ENCODE measurements at regions not wholly inside any gene's neighbourhood (a gene's known extent, or its start where the extent isn't known, plus 50 kb on each side); places are given as distances from the start of the nearest gene placed in this dataset.

DNA sequence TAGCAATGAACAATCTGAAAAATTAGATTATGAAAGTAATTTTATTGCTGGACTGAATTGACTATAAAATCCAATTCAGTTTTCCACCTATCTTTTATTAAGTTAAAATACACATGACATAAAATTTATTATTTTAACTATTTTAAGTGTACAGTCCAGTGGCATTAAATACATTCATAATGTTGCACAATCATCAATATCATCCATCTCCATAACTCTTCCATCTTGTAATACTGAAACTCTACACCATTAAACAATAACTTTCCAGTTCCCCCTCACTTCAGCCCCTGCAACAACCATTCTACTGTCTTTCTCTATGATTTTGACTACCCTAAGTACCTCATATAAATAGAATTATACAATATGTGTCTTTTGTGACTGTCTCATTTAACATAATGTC, 200.6 kb upstream of the ITGA1 start:
- Histone ChIP-seq H3F3A (ENCODE audit: control insufficient read depth, insufficient read depth) (no peaks in the 10 kb centered on the region), H3K79me2 (ENCODE audit: control insufficient read depth, low read length) (no peaks in the 10 kb centered on the region), H3K9me2 (replicated peaks; ENCODE audit: control insufficient read depth, low read length) (no peaks in the 10 kb centered on the region), H3K27ac (ENCODE audit: low read depth, low read length) (no peak overlapping the region), H3K4me2 (ENCODE audit: low read length) (no peak overlapping the region), H3K4me1 (ENCODE audit: control insufficient read depth, low read length) (no peaks in the 10 kb centered on the region), H3K4me3 (ENCODE audit: low read length) (no peak overlapping the region), H3K9me3 (ENCODE audit: control insufficient read depth, insufficient read depth, low read length) (no peaks in the 10 kb centered on the region), H4K20me1 (ENCODE audit: control insufficient read depth, insufficient read depth, low read depth, low read length) (no peaks in the 10 kb centered on the region), H3K36me3 (ENCODE audit: control insufficient read depth, low read length) (no peaks in the 10 kb centered on the region), H3K27me3 (ENCODE audit: control insufficient read depth, low read length) (no peaks in the 10 kb centered on the region)
- TF ChIP-seq, protein P1, sequence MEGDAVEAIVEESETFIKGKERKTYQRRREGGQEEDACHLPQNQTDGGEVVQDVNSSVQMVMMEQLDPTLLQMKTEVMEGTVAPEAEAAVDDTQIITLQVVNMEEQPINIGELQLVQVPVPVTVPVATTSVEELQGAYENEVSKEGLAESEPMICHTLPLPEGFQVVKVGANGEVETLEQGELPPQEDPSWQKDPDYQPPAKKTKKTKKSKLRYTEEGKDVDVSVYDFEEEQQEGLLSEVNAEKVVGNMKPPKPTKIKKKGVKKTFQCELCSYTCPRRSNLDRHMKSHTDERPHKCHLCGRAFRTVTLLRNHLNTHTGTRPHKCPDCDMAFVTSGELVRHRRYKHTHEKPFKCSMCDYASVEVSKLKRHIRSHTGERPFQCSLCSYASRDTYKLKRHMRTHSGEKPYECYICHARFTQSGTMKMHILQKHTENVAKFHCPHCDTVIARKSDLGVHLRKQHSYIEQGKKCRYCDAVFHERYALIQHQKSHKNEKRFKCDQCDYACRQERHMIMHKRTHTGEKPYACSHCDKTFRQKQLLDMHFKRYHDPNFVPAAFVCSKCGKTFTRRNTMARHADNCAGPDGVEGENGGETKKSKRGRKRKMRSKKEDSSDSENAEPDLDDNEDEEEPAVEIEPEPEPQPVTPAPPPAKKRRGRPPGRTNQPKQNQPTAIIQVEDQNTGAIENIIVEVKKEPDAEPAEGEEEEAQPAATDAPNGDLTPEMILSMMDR (IDR thresholded peaks at IDR 0.05; ENCODE audit: low read depth, low read length, poor library complexity, severe bottlenecking): no peak
- no peak for TF ChIP-seq EZH2phosphoT487 (IDR thresholded peaks at IDR 0.05; ENCODE audit: borderline replicate concordance, low read length)

DNA sequence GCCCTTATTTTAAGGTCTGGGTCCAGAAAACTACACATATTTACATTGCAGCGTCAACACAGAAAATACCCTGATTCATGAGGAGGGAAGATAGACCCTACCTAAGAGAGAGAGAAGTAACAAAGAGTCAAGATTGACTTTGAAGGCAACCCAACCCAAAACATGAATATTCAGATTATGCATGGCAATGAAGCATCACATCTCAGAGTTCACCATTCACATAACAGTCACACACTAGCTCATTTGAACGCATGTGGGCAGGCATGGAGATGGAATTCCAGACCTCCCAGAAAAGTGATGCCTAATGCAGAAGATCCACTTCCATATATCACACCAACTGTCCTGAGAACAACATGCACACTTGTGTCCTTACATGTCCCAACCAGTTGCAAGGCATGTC, 190.1 kb upstream of the ITGA1 start:
- H3F3A ChIP-seq (ENCODE audit: control insufficient read depth, insufficient read depth): no peaks in the 10 kb centered on the region
- H3K9me2 ChIP-seq (replicated peaks; ENCODE audit: control insufficient read depth, low read length): no peaks in the 10 kb centered on the region
- H3K36me3 ChIP-seq (ENCODE audit: control insufficient read depth, low read length): no peaks in the 10 kb centered on the region
- H3K79me2 ChIP-seq (ENCODE audit: control insufficient read depth, low read length): no peaks in the 10 kb centered on the region
- H3K4me2 ChIP-seq (ENCODE audit: low read length): no peak overlapping the region
- H3K4me1 ChIP-seq (ENCODE audit: control insufficient read depth, low read length): no peaks in the 10 kb centered on the region
- H3K27me3 ChIP-seq (ENCODE audit: control insufficient read depth, low read length): no peaks in the 10 kb centered on the region
- TF ChIP-seq EZH2phosphoT487 (IDR thresholded peaks at IDR 0.05; ENCODE audit: borderline replicate concordance, low read length): no peak
- H3K4me3 ChIP-seq (ENCODE audit: low read length): no peak overlapping the region
- no peaks in the 10 kb centered on the region for H4K20me1 ChIP-seq (ENCODE audit: control insufficient read depth, insufficient read depth, low read depth, low read length)
- no peak overlapping the region for H3K27ac ChIP-seq (ENCODE audit: low read depth, low read length)
- no peaks in the 10 kb centered on the region for H3K9me3 ChIP-seq (ENCODE audit: control insufficient read depth, insufficient read depth, low read length)

DNA sequence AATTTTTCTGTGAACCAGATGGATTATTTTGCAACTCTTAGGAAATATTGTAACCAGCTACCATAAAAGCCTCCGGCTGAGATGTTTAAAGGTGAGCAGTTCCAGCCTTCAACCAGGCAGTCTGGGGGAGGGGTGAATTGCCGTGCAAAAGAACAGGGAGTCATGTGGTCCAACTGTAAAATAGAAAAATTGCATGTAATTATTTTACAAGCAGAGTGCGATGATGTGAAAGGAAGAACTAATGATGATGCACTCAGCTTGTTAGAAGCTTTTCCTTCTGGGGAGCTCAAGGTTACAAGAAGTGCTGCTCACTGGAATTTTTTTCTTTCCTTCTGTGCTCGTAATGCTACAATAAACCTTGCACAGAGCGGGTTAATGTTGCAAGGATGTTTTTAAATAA, 188.7 kb upstream of the ITGA1 start:
- H3K4me2 ChIP-seq (ENCODE audit: low read length): no peak overlapping the region
- no peaks in the 10 kb centered on the region for H3F3A ChIP-seq (ENCODE audit: control insufficient read depth, insufficient read depth)
- H3K27me3 ChIP-seq (ENCODE audit: control insufficient read depth, low read length): no peaks in the 10 kb centered on the region
- TF ChIP-seq EZH2phosphoT487 (IDR thresholded peaks at IDR 0.05; ENCODE audit: borderline replicate concordance, low read length): no peak
- TF ChIP-seq, protein P1 (IDR thresholded peaks at IDR 0.05; ENCODE audit: low read depth, low read length, poor library complexity, severe bottlenecking): no peak
- H3K4me3 ChIP-seq (ENCODE audit: low read length): no peak overlapping the region
- no peaks in the 10 kb centered on the region for H3K36me3 ChIP-seq (ENCODE audit: control insufficient read depth, low read length)
- H3K9me3 ChIP-seq (ENCODE audit: control insufficient read depth, insufficient read depth, low read length): no peaks in the 10 kb centered on the region
- no peaks in the 10 kb centered on the region for H3K79me2 ChIP-seq (ENCODE audit: control insufficient read depth, low read length)
- no peaks in the 10 kb centered on the region for H3K4me1 ChIP-seq (ENCODE audit: control insufficient read depth, low read length)
- no peak overlapping the region for H3K27ac ChIP-seq (ENCODE audit: low read depth, low read length)
- no peaks in the 10 kb centered on the region for H3K9me2 ChIP-seq (replicated peaks; ENCODE audit: control insufficient read depth, low read length)
- H4K20me1 ChIP-seq (ENCODE audit: control insufficient read depth, insufficient read depth, low read depth, low read length): no peaks in the 10 kb centered on the region

DNA sequence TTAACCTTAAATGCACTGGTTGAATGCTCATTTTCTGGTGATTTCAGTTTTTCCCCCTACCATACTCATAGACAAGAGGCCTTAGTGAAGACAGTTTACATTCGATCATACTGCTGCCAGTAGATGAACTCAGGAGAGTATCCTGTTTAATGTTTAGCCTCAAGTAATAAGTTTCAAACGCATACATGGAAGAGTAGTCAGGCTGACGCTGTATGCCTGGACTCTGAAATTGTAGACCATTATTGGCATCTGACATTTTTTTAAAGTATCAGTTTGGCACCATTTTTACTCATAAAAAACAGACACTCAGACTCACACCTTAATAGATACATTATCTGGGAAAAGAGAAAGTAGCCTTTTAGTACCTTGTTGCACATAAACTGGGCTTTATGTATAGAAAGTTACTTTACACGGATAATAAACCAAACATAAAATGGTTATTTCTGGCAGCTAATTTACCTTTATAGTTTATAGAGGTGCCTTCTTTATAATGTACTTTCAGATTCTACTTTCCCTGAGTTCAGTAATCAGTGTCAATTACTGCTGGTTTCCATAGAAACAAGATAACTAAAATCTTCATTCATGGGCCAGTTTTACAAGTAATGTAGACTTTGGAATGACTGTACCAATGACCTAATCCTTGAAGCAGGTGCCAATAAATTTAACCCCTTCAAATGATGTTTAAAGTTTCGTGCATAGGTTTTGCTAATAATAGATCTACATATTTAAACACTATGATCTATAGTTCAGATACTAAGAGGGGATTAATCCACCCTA, 183.8 kb upstream of the ITGA1 start:
- Histone ChIP-seq H3K4me3 (ENCODE audit: low read length) (no peak overlapping the region), H3K27ac (ENCODE audit: low read depth, low read length) (no peak overlapping the region), H4K20me1 (ENCODE audit: control insufficient read depth, insufficient read depth, low read depth, low read length) (no peaks in the 10 kb centered on the region), H3K4me1 (ENCODE audit: control insufficient read depth, low read length) (no peaks in the 10 kb centered on the region), H3K4me2 (ENCODE audit: low read length) (no peak overlapping the region), H3K36me3 (ENCODE audit: control insufficient read depth, low read length) (no peaks in the 10 kb centered on the region), H3K9me2 (replicated peaks; ENCODE audit: control insufficient read depth, low read length) (no peaks in the 10 kb centered on the region), H3K79me2 (ENCODE audit: control insufficient read depth, low read length) (no peaks in the 10 kb centered on the region), H3K9me3 (ENCODE audit: control insufficient read depth, insufficient read depth, low read length) (no peaks in the 10 kb centered on the region), H3F3A (ENCODE audit: control insufficient read depth, insufficient read depth) (no peaks in the 10 kb centered on the region), H3K27me3 (ENCODE audit: control insufficient read depth, low read length) (no peaks in the 10 kb centered on the region)
- TF ChIP-seq, protein P1 (IDR thresholded peaks at IDR 0.05; ENCODE audit: low read depth, low read length, poor library complexity, severe bottlenecking): no peak
- no peak for TF ChIP-seq EZH2phosphoT487 (IDR thresholded peaks at IDR 0.05; ENCODE audit: borderline replicate concordance, low read length)

Measured in DOHH2 (cell line).